Vagina (tissue), 2 donors: ENCODE measurements at regions not wholly inside any gene's neighbourhood (a gene's known extent, or its start where the extent isn't known, plus 50 kb on each side); places are given as distances from the start of the nearest gene placed in this dataset.

Experiments used
- CTCF ChIP-seq, 3 experiments: fragments of 450-650 bp in 2 of 3; fragments of 200-600 bp in 1 of 3; sonication (generic) in 1 of 3; IDR thresholded peaks; one replicate each; pipeline ENCODE4 v1.5.1; 2017 to 2019; ENCODE audit warnings: antibody characterized with exemption in 3 of 3, mild to moderate bottlenecking in 2 of 3, moderate library complexity in 2 of 3
- POLR2A ChIP-seq, 2 donors: fragments of 450-650 bp; IDR thresholded peaks; one replicate each; pipeline ENCODE4 v1.6.1; 2017; ENCODE audit warnings: antibody characterized with exemption in 2 of 2, mild to moderate bottlenecking in 2 of 2, moderate library complexity in 2 of 2

- TF ChIP-seq CTCF (IDR thresholded peaks at IDR 0.05) (no peak), POLR2A (IDR thresholded peaks at IDR 0.05) (no peak)
Measured at GRCh38 chr2:67839668-67840067, 223.1 kb downstream of the C1D start.
